ENCODE measurements at regions not wholly inside any gene's neighbourhood (a gene's known extent, or its start where the extent isn't known, plus 50 kb on each side); places are given as distances from the start of the nearest gene placed in this dataset.

DNA sequence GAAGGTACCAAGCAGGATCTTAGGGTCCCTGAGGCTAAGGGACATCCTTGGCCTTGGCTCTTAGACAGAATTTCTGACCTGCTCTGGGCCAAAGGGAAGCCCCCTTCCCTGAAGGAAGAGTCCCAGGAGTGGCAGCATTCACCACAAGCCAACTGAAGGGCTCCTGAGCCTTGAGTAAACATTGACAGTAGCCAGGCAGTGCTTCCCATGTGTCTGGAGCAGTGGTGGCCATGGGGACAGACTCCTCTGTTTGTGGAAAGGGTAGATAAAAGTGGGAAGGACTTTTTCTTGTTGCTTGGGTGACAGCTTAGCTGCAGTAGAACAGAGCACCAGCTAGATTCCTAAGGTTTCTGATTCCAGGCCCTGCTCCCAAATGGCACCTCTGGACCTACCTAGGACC is 61.4 kb upstream of the VLDLR start:
- TF ChIP-seq, protein P1, sequence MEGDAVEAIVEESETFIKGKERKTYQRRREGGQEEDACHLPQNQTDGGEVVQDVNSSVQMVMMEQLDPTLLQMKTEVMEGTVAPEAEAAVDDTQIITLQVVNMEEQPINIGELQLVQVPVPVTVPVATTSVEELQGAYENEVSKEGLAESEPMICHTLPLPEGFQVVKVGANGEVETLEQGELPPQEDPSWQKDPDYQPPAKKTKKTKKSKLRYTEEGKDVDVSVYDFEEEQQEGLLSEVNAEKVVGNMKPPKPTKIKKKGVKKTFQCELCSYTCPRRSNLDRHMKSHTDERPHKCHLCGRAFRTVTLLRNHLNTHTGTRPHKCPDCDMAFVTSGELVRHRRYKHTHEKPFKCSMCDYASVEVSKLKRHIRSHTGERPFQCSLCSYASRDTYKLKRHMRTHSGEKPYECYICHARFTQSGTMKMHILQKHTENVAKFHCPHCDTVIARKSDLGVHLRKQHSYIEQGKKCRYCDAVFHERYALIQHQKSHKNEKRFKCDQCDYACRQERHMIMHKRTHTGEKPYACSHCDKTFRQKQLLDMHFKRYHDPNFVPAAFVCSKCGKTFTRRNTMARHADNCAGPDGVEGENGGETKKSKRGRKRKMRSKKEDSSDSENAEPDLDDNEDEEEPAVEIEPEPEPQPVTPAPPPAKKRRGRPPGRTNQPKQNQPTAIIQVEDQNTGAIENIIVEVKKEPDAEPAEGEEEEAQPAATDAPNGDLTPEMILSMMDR (IDR thresholded peaks at IDR 0.05), result no peak
- DNase-seq (ENCODE audit: low spot score), result no peak
- Mint-ChIP-seq H3K27me3 (ENCODE audit: low read depth) (no peaks in the 10 kb centered on the region), H3K27ac (ENCODE audit: unreplicated experiment) (peak overlapping the region; percentile 89), H3K9me3 (ENCODE audit: low read depth) (peaks cover 29% of the 10 kb centered on the region), H3K4me1 (ENCODE audit: low read depth) (peaks cover 42% of the 10 kb centered on the region), H3K36me3 (ENCODE audit: low read depth) (peaks cover 10% of the 10 kb centered on the region), H3K4me3 (ENCODE audit: unreplicated experiment) (no peak overlapping the region)

DNA sequence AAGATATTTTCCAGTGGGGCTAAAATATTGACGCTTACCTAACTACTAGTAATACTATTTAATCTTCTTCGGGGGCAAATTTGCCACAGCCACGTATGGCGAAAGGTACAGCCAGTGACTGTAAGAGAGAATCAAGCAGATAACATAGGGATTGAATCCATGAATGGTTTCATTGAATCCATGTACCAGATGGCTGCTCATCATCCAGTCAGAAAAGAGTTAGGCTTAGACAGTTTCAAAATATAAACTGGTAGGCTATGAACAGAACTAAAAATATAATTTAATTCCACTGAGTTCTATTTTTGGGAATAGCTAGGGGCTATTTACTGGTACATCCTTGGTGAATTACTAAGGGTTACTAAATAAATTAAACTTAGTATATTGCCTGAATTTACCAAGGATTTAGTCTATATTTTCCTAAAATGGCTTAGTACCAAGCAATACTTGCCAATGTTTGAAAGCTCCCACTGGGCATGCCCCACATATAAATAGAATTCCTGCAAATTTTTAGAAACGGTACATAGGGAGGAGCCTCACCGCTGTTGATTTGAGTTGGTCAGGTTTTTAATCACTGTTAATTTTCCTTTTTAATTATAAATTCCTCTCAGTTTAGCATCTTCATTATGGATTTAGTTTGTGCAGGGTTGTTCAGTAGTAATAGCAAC is 55.8 kb upstream of the VLDLR start:
- peaks cover 25% of the 10 kb centered on the region for H3K4me1 Mint-ChIP-seq (ENCODE audit: low read depth)

DNA sequence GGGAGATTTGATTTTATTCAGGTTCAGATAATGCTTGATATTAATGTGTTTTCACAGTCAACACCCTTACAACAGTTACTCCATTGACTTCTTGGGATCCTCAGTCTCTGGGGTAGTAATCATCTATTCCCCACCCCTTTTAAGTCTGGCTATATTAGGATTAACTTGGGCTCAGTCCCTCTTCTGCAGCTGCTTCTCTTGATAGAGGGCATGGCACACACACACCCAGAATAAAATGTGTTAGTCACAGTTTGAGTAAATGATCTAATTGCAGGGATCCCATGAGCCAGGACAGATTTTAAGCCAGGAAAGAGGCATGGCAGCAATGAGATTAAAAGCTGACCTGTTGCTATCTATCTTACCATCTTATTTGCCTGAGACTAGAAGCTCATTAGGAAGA is 53.7 kb upstream of the VLDLR start:
- H3K4me1 Mint-ChIP-seq (ENCODE audit: low read depth), result peaks cover 35% of the 10 kb centered on the region
- TF ChIP-seq, protein P1 (IDR thresholded peaks at IDR 0.05), result no peak
- no peak overlapping the region for H3K27ac Mint-ChIP-seq (ENCODE audit: unreplicated experiment)
- no peaks in the 10 kb centered on the region for H3K36me3 Mint-ChIP-seq (ENCODE audit: low read depth)
- no peak for DNase-seq (ENCODE audit: low spot score)
- no peak overlapping the region for H3K4me3 Mint-ChIP-seq (ENCODE audit: unreplicated experiment)
- H3K27me3 Mint-ChIP-seq (ENCODE audit: low read depth), result no peaks in the 10 kb centered on the region
- H3K9me3 Mint-ChIP-seq (ENCODE audit: low read depth), result peaks cover 4% of the 10 kb centered on the region

More for the DNA sequence above, 55.8 kb upstream of the VLDLR start:
- DNase-seq (ENCODE audit: low spot score), result no peak
- Mint-ChIP-seq H3K27ac (ENCODE audit: unreplicated experiment) (no peak overlapping the region), H3K9me3 (ENCODE audit: low read depth) (peaks cover 17% of the 10 kb centered on the region), H3K36me3 (ENCODE audit: low read depth) (peaks cover 2% of the 10 kb centered on the region), H3K4me3 (ENCODE audit: unreplicated experiment) (no peak overlapping the region), H3K27me3 (ENCODE audit: low read depth) (no peaks in the 10 kb centered on the region)
- TF ChIP-seq, protein P1 (IDR thresholded peaks at IDR 0.05), result no peak

DNA sequence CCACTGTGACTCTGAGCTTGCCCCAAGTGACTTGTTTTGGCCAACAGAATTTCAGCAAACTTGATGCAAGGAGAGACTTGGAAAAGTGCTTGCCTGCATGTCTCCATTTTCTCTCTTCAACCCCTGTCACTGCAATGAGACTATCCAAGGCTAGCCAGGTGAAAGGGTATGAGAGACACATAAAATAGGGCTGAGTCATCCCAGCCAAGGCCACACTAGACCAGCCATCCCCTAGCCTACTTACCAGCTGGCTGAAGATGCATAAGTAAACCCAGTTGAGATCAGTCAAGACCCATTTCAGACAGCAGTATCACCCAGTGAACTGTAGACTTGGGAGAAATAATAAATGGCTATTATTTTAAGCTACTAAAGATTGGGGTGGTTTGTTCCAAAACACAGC is 52.9 kb upstream of the VLDLR start:
- no peaks in the 10 kb centered on the region for H3K27me3 Mint-ChIP-seq (ENCODE audit: low read depth)
- DNase-seq (ENCODE audit: low spot score), result no peak
- H3K9me3 Mint-ChIP-seq (ENCODE audit: low read depth), result peaks cover 4% of the 10 kb centered on the region
- no peaks in the 10 kb centered on the region for H3K36me3 Mint-ChIP-seq (ENCODE audit: low read depth)
- H3K4me3 Mint-ChIP-seq (ENCODE audit: unreplicated experiment), result no peak overlapping the region
- H3K27ac Mint-ChIP-seq (ENCODE audit: unreplicated experiment), result no peak overlapping the region
- TF ChIP-seq, protein P1 (IDR thresholded peaks at IDR 0.05), result no peak
- H3K4me1 Mint-ChIP-seq (ENCODE audit: low read depth), result peaks cover 35% of the 10 kb centered on the region

DNA sequence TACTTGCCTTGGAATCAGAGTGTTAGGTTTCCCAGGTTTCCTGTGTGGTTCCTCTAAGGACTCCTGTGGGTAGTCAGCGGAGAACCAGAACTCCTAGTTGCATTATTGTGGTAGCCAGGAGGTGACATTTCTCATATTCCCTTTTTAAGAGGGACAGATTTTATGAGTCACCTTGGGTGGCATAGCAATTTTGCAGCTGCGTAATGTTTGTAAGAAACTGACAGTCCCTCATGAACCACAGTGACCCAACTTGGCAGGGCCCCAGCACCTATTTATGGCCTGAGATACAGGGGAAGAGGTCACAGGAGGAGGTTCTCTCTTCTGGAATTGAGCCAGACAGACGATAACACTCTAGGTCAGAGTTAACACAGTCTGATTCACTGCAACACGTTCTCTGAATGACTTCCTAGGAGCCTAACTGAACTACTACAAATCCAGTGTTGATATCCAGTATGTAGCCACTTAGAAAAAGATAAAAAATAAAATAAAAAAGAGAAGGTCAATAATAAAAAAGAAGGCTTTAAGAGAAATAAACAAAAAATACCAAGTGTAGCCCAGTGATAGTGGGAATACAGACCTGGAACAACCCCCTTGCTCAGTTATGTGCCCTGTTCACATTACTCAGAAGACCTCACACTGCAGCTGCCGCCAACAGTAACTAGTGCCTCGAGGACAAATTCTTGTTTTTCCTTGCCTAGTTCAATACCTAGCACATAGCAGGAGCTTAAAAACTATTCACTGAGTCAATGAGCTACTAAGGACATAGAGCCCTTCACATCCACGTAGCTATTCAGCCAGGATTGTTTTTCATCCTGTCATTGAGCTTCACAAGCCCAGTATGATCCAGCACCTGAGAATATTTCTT is 50.7 kb upstream of the VLDLR start:
- Mint-ChIP-seq H3K27me3 (ENCODE audit: low read depth) (no peaks in the 10 kb centered on the region), H3K27ac (ENCODE audit: unreplicated experiment) (peak overlapping the region; percentile 90), H3K4me1 (ENCODE audit: low read depth) (peaks cover 43% of the 10 kb centered on the region), H3K36me3 (ENCODE audit: low read depth) (no peaks in the 10 kb centered on the region), H3K9me3 (ENCODE audit: low read depth) (no peaks in the 10 kb centered on the region), H3K4me3 (ENCODE audit: unreplicated experiment) (peak overlapping the region; percentile 33)
- TF ChIP-seq, protein P1 (IDR thresholded peaks at IDR 0.05), result peak; percentile 8
- DNase-seq (ENCODE audit: low spot score), result no peak

All from chondrocyte (in vitro differentiated cells).